ENCODE measurements at regions not wholly inside any gene's neighbourhood (a gene's known extent, or its start where the extent isn't known, plus 50 kb on each side); places are given as distances from the start of the nearest gene placed in this dataset.

- no peak for DNase-seq (ENCODE audit: low read depth in 2 of 3, low spot score in 2 of 3)
Observed at GRCh38 chr13:84418041-84418440, 535.8 kb upstream of the SLITRK1 start.

- DNase-seq (ENCODE audit: low read depth in 2 of 3, low spot score in 2 of 3): no peak
Observed at GRCh38 chr13:84417416-84417815, 535.1 kb upstream of the SLITRK1 start.

GRCh38 chr13:84413016-84413415, 530.7 kb upstream of the SLITRK1 start:
- no peak for DNase-seq (ENCODE audit: low read depth in 2 of 3, low spot score in 2 of 3)

- DNase-seq (ENCODE audit: low read depth in 2 of 3, low spot score in 2 of 3): no peak
Observed at GRCh38 chr13:84405286-84405685, 523.0 kb upstream of the SLITRK1 start.

GRCh38 chr13:84400706-84401105, 518.4 kb upstream of the SLITRK1 start:
- DNase-seq (ENCODE audit: low read depth in 2 of 3, low spot score in 2 of 3): no peak

- no peak for DNase-seq (ENCODE audit: low read depth in 2 of 3, low spot score in 2 of 3)
Observed at GRCh38 chr13:84399320-84400085, 517.2 kb upstream of the SLITRK1 start.

GRCh38 chr13:84393981-84394625, 511.8 kb upstream of the SLITRK1 start:
- DNase-seq (ENCODE audit: low read depth in 2 of 3, low spot score in 2 of 3): no peak

- DNase-seq (ENCODE audit: low read depth in 2 of 3, low spot score in 2 of 3): no peak
Observed at GRCh38 chr13:84380866-84381265, 498.6 kb upstream of the SLITRK1 start.

- no peak for DNase-seq (ENCODE audit: low read depth in 2 of 3, low spot score in 2 of 3)
Observed at GRCh38 chr13:84377106-84377505, 494.8 kb upstream of the SLITRK1 start.

GRCh38 chr13:84366506-84366905, 484.2 kb upstream of the SLITRK1 start:
- no peak for DNase-seq (ENCODE audit: low read depth in 2 of 3, low spot score in 2 of 3)

GRCh38 chr13:84362777-84363176, 480.5 kb upstream of the SLITRK1 start:
- DNase-seq (ENCODE audit: low read depth in 2 of 3, low spot score in 2 of 3): no peak

- DNase-seq (ENCODE audit: low read depth in 2 of 3, low spot score in 2 of 3): no peak
Observed at GRCh38 chr13:84360822-84361221, 478.5 kb upstream of the SLITRK1 start.

- DNase-seq (ENCODE audit: low read depth in 2 of 3, low spot score in 2 of 3): no peak
Observed at GRCh38 chr13:84358601-84359000, 476.3 kb upstream of the SLITRK1 start.

GRCh38 chr13:84352946-84353345, 470.7 kb upstream of the SLITRK1 start:
- DNase-seq (ENCODE audit: low read depth in 2 of 3, low spot score in 2 of 3): no peak

- DNase-seq (ENCODE audit: low read depth in 2 of 3, low spot score in 2 of 3): no peak
Observed at GRCh38 chr13:84339456-84339855, 457.2 kb upstream of the SLITRK1 start.

GRCh38 chr13:84332346-84332745, 450.1 kb upstream of the SLITRK1 start:
- no peak for DNase-seq (ENCODE audit: low read depth in 2 of 3, low spot score in 2 of 3)

GRCh38 chr13:84315527-84315926, 433.3 kb upstream of the SLITRK1 start:
- no peak for DNase-seq (ENCODE audit: low read depth in 2 of 3, low spot score in 2 of 3)

- no peak for DNase-seq (ENCODE audit: low read depth in 2 of 3, low spot score in 2 of 3)
Observed at GRCh38 chr13:84303035-84303434, 420.8 kb upstream of the SLITRK1 start.

GRCh38 chr13:84297251-84297650, 415.0 kb upstream of the SLITRK1 start:
- DNase-seq (ENCODE audit: low read depth in 2 of 3, low spot score in 2 of 3): no peak

GRCh38 chr13:84296401-84296800, 414.1 kb upstream of the SLITRK1 start:
- DNase-seq (ENCODE audit: low read depth in 2 of 3, low spot score in 2 of 3): no peak

- DNase-seq (ENCODE audit: low read depth in 2 of 3, low spot score in 2 of 3): no peak
Observed at GRCh38 chr13:84294576-84294975, 412.3 kb upstream of the SLITRK1 start.

GRCh38 chr13:84290386-84290785, 408.1 kb upstream of the SLITRK1 start:
- DNase-seq (ENCODE audit: low read depth in 2 of 3, low spot score in 2 of 3): no peak

- no peak for DNase-seq (ENCODE audit: low read depth in 2 of 3, low spot score in 2 of 3)
Observed at GRCh38 chr13:84279166-84279565, 396.9 kb upstream of the SLITRK1 start.
